PC-9 (cell line): ENCODE measurements at regions not wholly inside any gene's neighbourhood (a gene's known extent, or its start where the extent isn't known, plus 50 kb on each side); places are given as distances from the start of the nearest gene placed in this dataset.

Experiments
- BruUV-seq: library from RNA; stranded (reverse); fragments of 400-500 nt; replicated peaks from 2 replicates; lab custom pipeline; 2021; lab: Mats Ljungman, UMichigan
- CTCF ChIA-PET: fragments of 300-600 bp; sonication (Branson Sonifier 250); formaldehyde crosslinking; loops from one replicate; lab custom pipeline; 2022; ENCODE audit warnings: antibody characterized with exemption; lab: Charles Lee
- POLR2A ChIA-PET: fragments of 300-600 bp; sonication (Branson Sonifier 250); formaldehyde crosslinking; loops from one replicate; lab custom pipeline; 2022; ENCODE audit warnings: antibody characterized with exemption; ENCODE audit not compliant: unreplicated experiment; lab: Charles Lee
- DNase-seq, 2 experiments: peaks; one replicate each; pipeline versions ENCODE4 v3.0.0 to v3.0.0-alpha.2; 2015 to 2022; ENCODE audit warnings: mixed read lengths in 1 of 2
- H2AFZ ChIP-seq: fragments of 200-600 bp; sonication (generic); 2 replicates; pipeline ENCODE4 v1.8.1; 2017; ENCODE audit warnings: antibody characterized with exemption
- H3F3A ChIP-seq: fragments of 200-600 bp; sonication (generic); 2 replicates; pipeline ENCODE4 v1.8.1; 2017; ENCODE audit warnings: antibody characterized with exemption, mild to moderate bottlenecking, low read depth; ENCODE audit not compliant: insufficient read depth
- H3K27ac ChIP-seq: fragments of 200-600 bp; sonication (generic); 2 replicates; pipeline ENCODE4 v1.6.1; 2016; ENCODE audit warnings: mixed run types
- H3K27me3 ChIP-seq: fragments of 200-600 bp; sonication (generic); 2 replicates; pipeline ENCODE4 v1.6.1; 2016; ENCODE audit warnings: low read depth, mixed run types; ENCODE audit not compliant: insufficient read depth
- H3K36me3 ChIP-seq: fragments of 200-600 bp; sonication (generic); 2 replicates; pipeline ENCODE4 v1.6.1; 2016; ENCODE audit warnings: low read depth, mixed run types
- H3K4me1 ChIP-seq: fragments of 200-600 bp; sonication (generic); replicated peaks from 2 replicates; pipeline ENCODE4 v1.6.1; 2016; ENCODE audit warnings: mixed run types; ENCODE audit not compliant: insufficient read depth
- H3K4me2 ChIP-seq: fragments of 200-600 bp; sonication (generic); 2 replicates; pipeline ENCODE4 v1.6.1; 2017; ENCODE audit warnings: mixed run types
- H3K4me3 ChIP-seq: fragments of 200-600 bp; sonication (generic); 2 replicates; pipeline ENCODE4 v1.6.1; 2016; ENCODE audit warnings: mixed run types
- H3K79me2 ChIP-seq: fragments of 200-600 bp; sonication (generic); 2 replicates; pipeline ENCODE4 v1.6.1; 2017; ENCODE audit warnings: low read depth, mixed run types
- H3K9me2 ChIP-seq: fragments of 200-600 bp; sonication (generic); 2 replicates; pipeline ENCODE4 v1.8.1; 2017; ENCODE audit warnings: mild to moderate bottlenecking; ENCODE audit not compliant: insufficient read depth
- H3K9me3 ChIP-seq: fragments of 200-600 bp; sonication (generic); 2 replicates; pipeline ENCODE4 v1.8.1; 2016; ENCODE audit warnings: low read depth; ENCODE audit not compliant: insufficient read depth
- H4K20me1 ChIP-seq: fragments of 200-600 bp; sonication (generic); 2 replicates; pipeline ENCODE4 v1.8.1; 2017; ENCODE audit not compliant: insufficient read depth
- CTCF ChIP-seq: fragments of 200-600 bp; sonication (generic); conservative IDR thresholded peaks from 2 replicates; pipeline ENCODE4 v1.6.1; 2017; ENCODE audit warnings: mixed run types, antibody characterized with exemption, mild to moderate bottlenecking, moderate library complexity
- EZH2 ChIP-seq: fragments of 200-600 bp; sonication (generic); IDR thresholded peaks from 2 replicates; pipeline ENCODE4 v1.8.0; 2017; ENCODE audit warnings: antibody characterized with exemption, low read depth
- intact Hi-C: fragments of 100-400 bp; cut with micrococcal nuclease; formaldehyde crosslinking; loops from one replicate; pipeline ENCODE4 v1.10.0; 2022; ENCODE audit not compliant: unreplicated experiment

DNA sequence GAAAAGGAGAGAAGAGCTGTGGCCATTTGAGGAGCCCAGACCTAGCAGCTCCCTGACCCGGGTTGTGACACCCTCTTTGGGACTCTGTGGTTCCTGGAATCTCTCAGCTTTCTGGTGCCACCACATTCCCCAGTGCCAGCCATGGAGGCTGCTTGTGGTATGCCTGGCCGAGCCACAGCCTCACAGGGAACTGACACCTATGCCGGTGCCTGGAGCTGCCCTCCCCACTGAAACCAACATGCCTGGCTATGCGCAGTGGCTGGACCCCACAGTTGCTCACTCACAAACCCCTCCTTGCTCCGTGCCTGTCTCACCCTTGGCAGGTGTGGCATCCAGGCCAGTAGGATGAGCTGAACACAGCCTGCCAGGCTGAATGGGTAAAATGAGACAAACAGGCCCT, 749.4 kb downstream of the ARAP2 start:
- TF ChIP-seq EZH2: no peak
- TF ChIP-seq CTCF: no peak

DNA sequence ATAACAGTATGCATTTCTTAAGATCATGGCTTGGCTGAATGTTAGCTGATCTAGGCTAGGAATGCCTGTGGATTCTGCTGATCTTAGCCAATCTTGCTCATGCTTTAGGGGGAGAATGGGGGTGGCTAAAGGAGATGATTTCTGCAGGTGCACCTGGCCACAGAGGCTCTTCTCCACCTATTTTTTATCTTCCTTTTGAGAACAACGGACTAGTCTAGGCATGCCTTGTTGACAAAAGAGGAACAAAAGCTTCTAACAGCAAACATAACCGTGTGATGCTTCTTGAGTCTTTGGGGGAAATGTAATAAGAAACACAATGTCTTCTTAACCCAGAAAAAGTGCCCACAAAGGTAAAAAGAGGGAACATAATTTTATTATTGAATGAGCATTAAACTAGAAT, 743.5 kb downstream of the ARAP2 start:
- no peak for DNase-seq
- Histone ChIP-seq H3K4me1 (no peaks in the 10 kb centered on the region), H3F3A (no peaks in the 10 kb centered on the region), H4K20me1 (no peaks in the 10 kb centered on the region), H3K9me2 (no peaks in the 10 kb centered on the region), H3K36me3 (no peaks in the 10 kb centered on the region), H3K79me2 (no peaks in the 10 kb centered on the region), H3K4me3 (no peak overlapping the region), H3K4me2 (no peak overlapping the region), H3K9me3 (no peaks in the 10 kb centered on the region), H2AFZ (no peak overlapping the region), H3K27me3 (no peaks in the 10 kb centered on the region), H3K27ac (no peak overlapping the region)
- no TSS peak for BruUV-seq
- no peak for TF ChIP-seq CTCF
- no peak for TF ChIP-seq EZH2
- POLR2A ChIA-PET: no interaction called here
- CTCF ChIA-PET: no interaction called here
- intact Hi-C loops: no loop called here

More for the DNA sequence above, 749.4 kb downstream of the ARAP2 start:
- no peaks in the 10 kb centered on the region for H3K9me3 ChIP-seq
- H3K36me3 ChIP-seq: no peaks in the 10 kb centered on the region
- DNase-seq: no peak
- H3K27ac ChIP-seq: no peak overlapping the region
- no TSS peak for BruUV-seq
- H3K4me3 ChIP-seq: no peak overlapping the region
- no peaks in the 10 kb centered on the region for H3K4me1 ChIP-seq
- ChIA-PET CTCF (no interaction called here), POLR2A (no interaction called here)
- H3K79me2 ChIP-seq: no peaks in the 10 kb centered on the region
- H3K27me3 ChIP-seq: no peaks in the 10 kb centered on the region
- H4K20me1 ChIP-seq: no peaks in the 10 kb centered on the region
- no peaks in the 10 kb centered on the region for H3F3A ChIP-seq
- H3K4me2 ChIP-seq: no peak overlapping the region
- H3K9me2 ChIP-seq: no peaks in the 10 kb centered on the region
- intact Hi-C loops: no loop called here
- H2AFZ ChIP-seq: no peak overlapping the region

DNA sequence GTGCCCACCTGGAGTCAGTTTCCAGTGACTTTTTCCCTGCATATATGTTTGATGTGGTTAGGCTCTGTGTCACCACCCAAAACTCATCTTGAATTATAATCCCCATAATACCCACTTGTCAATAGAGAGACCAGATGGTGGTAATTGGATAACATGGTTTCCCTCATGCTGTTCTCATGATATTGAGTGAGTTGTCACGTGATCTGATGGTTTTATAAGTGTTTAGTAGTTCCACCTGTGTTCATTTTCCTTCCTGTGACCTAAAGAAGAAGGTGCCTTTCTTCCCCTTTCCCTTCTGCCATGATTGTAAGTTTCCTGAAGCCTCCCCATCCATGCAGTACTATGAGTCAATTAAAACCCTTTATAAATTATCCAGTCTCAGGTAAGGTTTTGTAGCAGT, 740.9 kb downstream of the ARAP2 start:
- no peaks in the 10 kb centered on the region for H3K36me3 ChIP-seq
- BruUV-seq: no TSS peak
- no peak for TF ChIP-seq CTCF
- no peak for TF ChIP-seq EZH2
- H3K4me3 ChIP-seq: no peak overlapping the region
- ChIA-PET CTCF (no interaction called here), POLR2A (no interaction called here)
- H2AFZ ChIP-seq: no peak overlapping the region
- no peaks in the 10 kb centered on the region for H3K9me3 ChIP-seq
- intact Hi-C loops: no loop called here
- H3K27ac ChIP-seq: no peak overlapping the region
- no peaks in the 10 kb centered on the region for H4K20me1 ChIP-seq
- no peak for DNase-seq
- no peaks in the 10 kb centered on the region for H3K79me2 ChIP-seq
- H3K9me2 ChIP-seq: no peaks in the 10 kb centered on the region
- no peaks in the 10 kb centered on the region for H3K27me3 ChIP-seq
- no peaks in the 10 kb centered on the region for H3F3A ChIP-seq
- no peak overlapping the region for H3K4me2 ChIP-seq
- H3K4me1 ChIP-seq: no peaks in the 10 kb centered on the region
